ENCODE measurements at regions not wholly inside any gene's neighbourhood (a gene's known extent, or its start where the extent isn't known, plus 50 kb on each side); places are given as distances from the start of the nearest gene placed in this dataset.

- no peak for TF ChIP-seq CTCF (IDR thresholded peaks at IDR 0.05)
- TF ChIP-seq POLR2A (IDR thresholded peaks at IDR 0.05): no peak
These were observed 1300.7 kb upstream of the ZEB2 start for GRCh38 chr2:145820651-145821050.

All from Peyer's patch (tissue), 4 donors.